Lung (tissue), 11 donors: ENCODE measurements at regions not wholly inside any gene's neighbourhood (a gene's known extent, or its start where the extent isn't known, plus 50 kb on each side); places are given as distances from the start of the nearest gene placed in this dataset.

Source experiments
- ATAC-seq: fragments of 200-7000 bp; cut with Tn5 transposase; one replicate; pipeline ENCODE4 v1.9.1; 2020; ENCODE audit warnings: moderate number of reproducible peaks; ENCODE audit not compliant: insufficient read depth, low FRiP score
- DNase-seq, 3 donors: peaks; one replicate each; pipeline ENCODE4 v3.0.0-alpha.2; 2013 to 2017
- H3K27ac ChIP-seq, 2 donors: one replicate each; pipeline ENCODE4 v1.5.1; 2013; ENCODE audit warnings: mild to moderate bottlenecking in 2 of 2, moderate library complexity in 2 of 2, control low read depth in 1 of 2, inconsistent platforms in 1 of 2, low read depth in 1 of 2, low read length in 1 of 2
- H3K27me3 ChIP-seq, 3 donors: one replicate each; pipeline ENCODE4 v1.5.1; 2013; ENCODE audit warnings: low read length in 2 of 3; ENCODE audit not compliant: control insufficient read depth in 3 of 3, insufficient read depth in 3 of 3
- H3K36me3 ChIP-seq, 4 donors: one replicate each; pipeline ENCODE4 v1.5.1; 2013; ENCODE audit warnings: low read length in 4 of 4, mild to moderate bottlenecking in 1 of 4, moderate library complexity in 1 of 4; ENCODE audit not compliant: control insufficient read depth in 4 of 4, insufficient read depth in 4 of 4
- H3K4me1 ChIP-seq, 5 donors: one replicate each; pipeline ENCODE4 v1.5.1; 2013; ENCODE audit warnings: low read length in 5 of 5, mild to moderate bottlenecking in 2 of 5, moderate library complexity in 1 of 5; ENCODE audit not compliant: control insufficient read depth in 5 of 5, insufficient read depth in 5 of 5
- H3K4me3 ChIP-seq: one replicate; pipeline ENCODE4 v1.5.1; 2013; ENCODE audit warnings: mild to moderate bottlenecking, control low read depth, moderate library complexity
- H3K9ac ChIP-seq, 2 donors: one replicate each; pipeline ENCODE4 v1.5.1; 2013; ENCODE audit warnings: low read length in 2 of 2, control low read depth in 1 of 2; ENCODE audit not compliant: insufficient read depth in 1 of 2
- H3K9me3 ChIP-seq, 4 donors: one replicate each; pipeline ENCODE4 v1.5.1; 2013; ENCODE audit warnings: low read length in 3 of 4, mild to moderate bottlenecking in 1 of 4, moderate library complexity in 1 of 4; ENCODE audit not compliant: control insufficient read depth in 4 of 4, insufficient read depth in 3 of 4
- whole genome bisulfite sequencing, 2 donors: extraction: QIAGEN DNeasy Blood & Tissue Kit; methylation state at CpG; one replicate each; pipeline ENCODE4 v1.1.7; 2013; 5-methylcytosine and 5-hydroxymethylcytosine counted together
- TF ChIP-seq, protein P1 (sequence below): IDR thresholded peaks from 2 replicates; pipeline ENCODE4 v1.5.1; 2012; ENCODE audit warnings: mild to moderate bottlenecking; ENCODE audit errors: control extremely low read depth, extremely low read depth
- donor health status: control.
- donor health status: control.
- donor health status: Bipolar disorder and iron deficiency.
- donor health status: healthy.
- donor health status: DM: yes; HTN: yes; CAD: no.

- Histone ChIP-seq H3K9ac (no peak overlapping the region), H3K4me1 (peaks cover 0 to 6% (median 3%) of the 10 kb centered on the region in 5 donors), H3K4me3 (no peak overlapping the region), H3K27me3 (no peaks in the 10 kb centered on the region), H3K9me3 (no peaks in the 10 kb centered on the region), H3K36me3 (no peaks in the 10 kb centered on the region), H3K27ac (no peak overlapping the region)
- ATAC-seq (no peak), DNase-seq (no peak)
- TF ChIP-seq, protein P1, sequence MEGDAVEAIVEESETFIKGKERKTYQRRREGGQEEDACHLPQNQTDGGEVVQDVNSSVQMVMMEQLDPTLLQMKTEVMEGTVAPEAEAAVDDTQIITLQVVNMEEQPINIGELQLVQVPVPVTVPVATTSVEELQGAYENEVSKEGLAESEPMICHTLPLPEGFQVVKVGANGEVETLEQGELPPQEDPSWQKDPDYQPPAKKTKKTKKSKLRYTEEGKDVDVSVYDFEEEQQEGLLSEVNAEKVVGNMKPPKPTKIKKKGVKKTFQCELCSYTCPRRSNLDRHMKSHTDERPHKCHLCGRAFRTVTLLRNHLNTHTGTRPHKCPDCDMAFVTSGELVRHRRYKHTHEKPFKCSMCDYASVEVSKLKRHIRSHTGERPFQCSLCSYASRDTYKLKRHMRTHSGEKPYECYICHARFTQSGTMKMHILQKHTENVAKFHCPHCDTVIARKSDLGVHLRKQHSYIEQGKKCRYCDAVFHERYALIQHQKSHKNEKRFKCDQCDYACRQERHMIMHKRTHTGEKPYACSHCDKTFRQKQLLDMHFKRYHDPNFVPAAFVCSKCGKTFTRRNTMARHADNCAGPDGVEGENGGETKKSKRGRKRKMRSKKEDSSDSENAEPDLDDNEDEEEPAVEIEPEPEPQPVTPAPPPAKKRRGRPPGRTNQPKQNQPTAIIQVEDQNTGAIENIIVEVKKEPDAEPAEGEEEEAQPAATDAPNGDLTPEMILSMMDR: no peak
- 81 to 85% methylated on average over 4 of the region's 4 CpGs for WGBS, 2 donors
Measured at GRCh38 chr6:139744891-139745290, 370.4 kb upstream of the CITED2 start.

- no peak overlapping the region for H3K4me3 ChIP-seq
- TF ChIP-seq, protein P1: no peak
- H3K9me3 ChIP-seq: no peaks in the 10 kb centered on the region
- H3K36me3 ChIP-seq: no peaks in the 10 kb centered on the region
- no peak for DNase-seq
- no peak overlapping the region for H3K9ac ChIP-seq
- H3K27me3 ChIP-seq: no peaks in the 10 kb centered on the region
- H3K27ac ChIP-seq: peak overlapping the region in 1 of 2 donors; percentile 21
- ATAC-seq: peak; percentile 35
- WGBS, 2 donors: 79 to 84% methylated on average over 3 of the region's 3 CpGs
- H3K4me1 ChIP-seq: peaks cover 0 to 6% (median 3%) of the 10 kb centered on the region in 5 donors
Measured at GRCh38 chr6:139743664-139744437, 369.4 kb upstream of the CITED2 start.

- Histone ChIP-seq H3K9ac (no peak overlapping the region), H3K4me3 (no peak overlapping the region), H3K36me3 (no peaks in the 10 kb centered on the region), H3K27ac (no peak overlapping the region), H3K4me1 (peaks cover 0 to 3% (median 0%) of the 10 kb centered on the region in 5 donors), H3K27me3 (no peaks in the 10 kb centered on the region), H3K9me3 (no peaks in the 10 kb centered on the region)
- no peak for DNase-seq
- no peak for ATAC-seq
- WGBS, 2 donors: 53 to 70% methylated on average over 1 of the region's 1 CpG
- TF ChIP-seq, protein P1: no peak
Measured at GRCh38 chr6:139742671-139743070, 368.2 kb upstream of the CITED2 start.
